ENCODE measurements at regions not wholly inside any gene's neighbourhood (a gene's known extent, or its start where the extent isn't known, plus 50 kb on each side); places are given as distances from the start of the nearest gene placed in this dataset.

DNA sequence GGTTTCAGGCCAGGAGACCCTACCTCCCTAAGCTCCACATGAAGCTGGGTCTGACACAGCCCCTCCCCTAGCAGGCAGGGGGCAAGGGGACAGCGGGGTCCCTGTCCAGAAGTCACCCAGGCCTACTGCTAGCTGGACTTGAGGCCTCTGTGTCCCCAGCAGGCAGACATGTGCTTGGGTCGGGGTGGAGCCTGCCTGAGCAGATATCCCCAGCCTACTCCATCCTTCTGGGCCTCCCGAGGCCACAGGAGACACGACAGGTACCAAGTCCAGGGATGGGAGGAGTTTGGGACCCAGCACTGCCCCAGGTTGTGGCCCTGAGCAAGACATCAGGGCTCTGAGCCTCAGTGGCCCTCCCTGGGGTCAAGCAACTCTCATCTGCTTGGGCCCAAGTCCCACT is 105.2 kb upstream of the EIF5 start:
- TF ChIP-seq, protein P1, sequence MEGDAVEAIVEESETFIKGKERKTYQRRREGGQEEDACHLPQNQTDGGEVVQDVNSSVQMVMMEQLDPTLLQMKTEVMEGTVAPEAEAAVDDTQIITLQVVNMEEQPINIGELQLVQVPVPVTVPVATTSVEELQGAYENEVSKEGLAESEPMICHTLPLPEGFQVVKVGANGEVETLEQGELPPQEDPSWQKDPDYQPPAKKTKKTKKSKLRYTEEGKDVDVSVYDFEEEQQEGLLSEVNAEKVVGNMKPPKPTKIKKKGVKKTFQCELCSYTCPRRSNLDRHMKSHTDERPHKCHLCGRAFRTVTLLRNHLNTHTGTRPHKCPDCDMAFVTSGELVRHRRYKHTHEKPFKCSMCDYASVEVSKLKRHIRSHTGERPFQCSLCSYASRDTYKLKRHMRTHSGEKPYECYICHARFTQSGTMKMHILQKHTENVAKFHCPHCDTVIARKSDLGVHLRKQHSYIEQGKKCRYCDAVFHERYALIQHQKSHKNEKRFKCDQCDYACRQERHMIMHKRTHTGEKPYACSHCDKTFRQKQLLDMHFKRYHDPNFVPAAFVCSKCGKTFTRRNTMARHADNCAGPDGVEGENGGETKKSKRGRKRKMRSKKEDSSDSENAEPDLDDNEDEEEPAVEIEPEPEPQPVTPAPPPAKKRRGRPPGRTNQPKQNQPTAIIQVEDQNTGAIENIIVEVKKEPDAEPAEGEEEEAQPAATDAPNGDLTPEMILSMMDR (IDR thresholded peaks at IDR 0.05) = no peak
- TF ChIP-seq POLR2A (IDR thresholded peaks at IDR 0.05) = no peak

All from right lobe of liver (tissue), 4 donors.